Heart left ventricle (tissue), 13 donors: ENCODE measurements at regions not wholly inside any gene's neighbourhood (a gene's known extent, or its start where the extent isn't known, plus 50 kb on each side); places are given as distances from the start of the nearest gene placed in this dataset.

Experiments used
- POLR2A ChIP-seq, 2 donors: fragments of 450-650 bp; IDR thresholded peaks; one replicate each; pipeline ENCODE4 v1.6.1; 2017; ENCODE audit warnings: antibody characterized with exemption in 2 of 2, mild to moderate bottlenecking in 2 of 2, moderate library complexity in 2 of 2
- TF ChIP-seq, protein P1 (sequence below), 12 donors: fragments of 200-600 bp; sonication (generic) in 4 of 12; IDR thresholded peaks; one replicate each; pipeline versions ENCODE4 v1.5.0 to v1.8.0; 2018 to 2022; ENCODE audit warnings: antibody characterized with exemption in 12 of 12, mild to moderate bottlenecking in 5 of 12
- donor health status: ischemic (EF 13 %, LVEDD 7.1; RV severe dilation, severe dysfunction).
- donor health status: DM: no; HTN: yes; CAD: no.
- donor health status: DM: no; HTN: no; CAD: no.
- donor health status: ischemic (EF 25% LVEDD 6.9; RV normal size, moderate dysfunction).
- donor health status: ischemic (EF 25% LVEDD 5.7; RV mildly dilated, moderate dysfunction).
- donor health status: ischemic (EF 35%, LVEDD 5.7; RV mildly dilated, moderate dysfunction).
- donor health status: nonischemic (EF 11% LVEDD 7.7; RV severe dilation, severe dysfunction).
- donor health status: DM: yes; HTN: yes; CAD: no.
- donor health status: PGD.
- donor health status: ischemic (EF 29% LVEDD 5.4; RV normal size, mild dysfunction).
- donor health status: nonischemic (EF 23%, LVEDD 6.1; RV moderate dilation, normal function).

- TF ChIP-seq, protein P1, sequence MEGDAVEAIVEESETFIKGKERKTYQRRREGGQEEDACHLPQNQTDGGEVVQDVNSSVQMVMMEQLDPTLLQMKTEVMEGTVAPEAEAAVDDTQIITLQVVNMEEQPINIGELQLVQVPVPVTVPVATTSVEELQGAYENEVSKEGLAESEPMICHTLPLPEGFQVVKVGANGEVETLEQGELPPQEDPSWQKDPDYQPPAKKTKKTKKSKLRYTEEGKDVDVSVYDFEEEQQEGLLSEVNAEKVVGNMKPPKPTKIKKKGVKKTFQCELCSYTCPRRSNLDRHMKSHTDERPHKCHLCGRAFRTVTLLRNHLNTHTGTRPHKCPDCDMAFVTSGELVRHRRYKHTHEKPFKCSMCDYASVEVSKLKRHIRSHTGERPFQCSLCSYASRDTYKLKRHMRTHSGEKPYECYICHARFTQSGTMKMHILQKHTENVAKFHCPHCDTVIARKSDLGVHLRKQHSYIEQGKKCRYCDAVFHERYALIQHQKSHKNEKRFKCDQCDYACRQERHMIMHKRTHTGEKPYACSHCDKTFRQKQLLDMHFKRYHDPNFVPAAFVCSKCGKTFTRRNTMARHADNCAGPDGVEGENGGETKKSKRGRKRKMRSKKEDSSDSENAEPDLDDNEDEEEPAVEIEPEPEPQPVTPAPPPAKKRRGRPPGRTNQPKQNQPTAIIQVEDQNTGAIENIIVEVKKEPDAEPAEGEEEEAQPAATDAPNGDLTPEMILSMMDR (IDR thresholded peaks at IDR 0.05), result no peak
- no peak for TF ChIP-seq POLR2A (IDR thresholded peaks at IDR 0.05)
These were observed 66.4 kb upstream of the GPR174 start for GRCh38 chrX:79078114-79078513.
